SK-N-SH (cell line): ENCODE measurements at regions not wholly inside any gene's neighbourhood (a gene's known extent, or its start where the extent isn't known, plus 50 kb on each side); places are given as distances from the start of the nearest gene placed in this dataset.

Source experiments
- CTCF ChIA-PET: fragments of 300-600, 350-600 bp; formaldehyde crosslinking; extraction: SDS; loops from one replicate; lab custom pipeline; 2021; lab: Yijun Ruan, JAX
- POLR2A ChIA-PET: fragments of 350-600 bp; sonication (Branson Sonifier 250); formaldehyde crosslinking; extraction: SDS; loops from one replicate; lab custom pipeline; 2020; ENCODE audit warnings: antibody characterized with exemption, inconsistent platforms; lab: Yijun Ruan, JAX
- DNase-seq: peaks from one replicate; pipeline ENCODE4 v3.0.0; 2012
- H2AFZ ChIP-seq: fragments of 200-600 bp; sonication (generic); 2 replicates; pipeline ENCODE4 v1.8.1; 2016; ENCODE audit warnings: antibody characterized with exemption, mild to moderate bottlenecking, low read depth
- H3F3A ChIP-seq: fragments of 200-600 bp; sonication (generic); replicated peaks from 2 replicates; pipeline ENCODE3; 2016; ENCODE audit warnings: antibody characterized with exemption, mild to moderate bottlenecking; ENCODE audit not compliant: insufficient read depth
- H3K27ac ChIP-seq, 2 experiments: fragments of 200-500 bp in 1 of 2; fragments of 200-600 bp in 1 of 2; sonication (Bioruptor generic) in 1 of 2; sonication (generic), shearing (Covaris generic) in 1 of 2; 2 replicates each; pipeline versions ENCODE4 v1.5.1 to v1.6.1; 2014 to 2016; ENCODE audit warnings: low read depth in 2 of 2, inconsistent platforms in 1 of 2, low read length in 1 of 2, mild to moderate bottlenecking in 1 of 2, mixed read lengths in 1 of 2
- H3K27me3 ChIP-seq: fragments of 200-600 bp; sonication (generic), shearing (Covaris generic); 2 replicates; pipeline ENCODE4 v1.6.1; 2016; ENCODE audit warnings: mixed run types; ENCODE audit not compliant: insufficient read depth
- H3K36me3 ChIP-seq, 2 experiments: fragments of 200-500 bp in 1 of 2; fragments of 200-600 bp in 1 of 2; sonication (Bioruptor generic) in 1 of 2; sonication (generic) in 1 of 2; replicated peaks in 1 of 2; 2 replicates each; pipeline versions ENCODE3 to v1.5.1; 2014 to 2016; ENCODE audit warnings: low read length in 1 of 2, mild to moderate bottlenecking in 1 of 2; ENCODE audit not compliant: insufficient read depth in 2 of 2, control insufficient read depth in 1 of 2
- H3K4me1 ChIP-seq, 2 experiments: fragments of 200-500 bp in 1 of 2; fragments of 200-600 bp in 1 of 2; sonication (Bioruptor generic) in 1 of 2; sonication (generic), shearing (Covaris generic) in 1 of 2; 2 replicates each; pipeline versions ENCODE4 v1.5.1 to v1.6.1; 2014 to 2016; ENCODE audit warnings: low read depth in 1 of 2, low read length in 1 of 2, mixed run types in 1 of 2; ENCODE audit not compliant: insufficient read depth in 2 of 2, control insufficient read depth in 1 of 2
- H3K4me2 ChIP-seq: fragments of 200-600 bp; sonication (generic), shearing (Covaris generic); 2 replicates; pipeline ENCODE4 v1.6.1; 2017; ENCODE audit warnings: mixed run types
- H3K4me3 ChIP-seq, 2 experiments: fragments of 200-500 bp in 1 of 2; fragments of 200-600 bp in 1 of 2; sonication (Bioruptor generic) in 1 of 2; sonication (generic), shearing (Covaris generic) in 1 of 2; 2 replicates each; pipeline versions ENCODE4 v1.5.1 to v1.8.1; 2014 to 2016; ENCODE audit warnings: low read depth in 2 of 2, inconsistent platforms in 1 of 2, low read length in 1 of 2, mild to moderate bottlenecking in 1 of 2, mixed read lengths in 1 of 2, moderate library complexity in 1 of 2
- H3K79me2 ChIP-seq: fragments of 200-600 bp; sonication (generic); 2 replicates; pipeline ENCODE4 v1.8.1; 2017; ENCODE audit warnings: mild to moderate bottlenecking; ENCODE audit not compliant: insufficient read depth
- H3K9ac ChIP-seq: fragments of 200-600 bp; sonication (generic); 2 replicates; pipeline ENCODE4 v1.6.1; 2017; ENCODE audit warnings: mixed run types
- H3K9me2 ChIP-seq: fragments of 200-600 bp; sonication (generic); 2 replicates; pipeline ENCODE4 v1.6.1; 2017; ENCODE audit warnings: mixed run types
- H3K9me3 ChIP-seq: fragments of 200-600 bp; sonication (generic); 2 replicates; pipeline ENCODE4 v1.6.1; 2017; ENCODE audit warnings: mixed run types, mild to moderate bottlenecking, moderate library complexity
- H4K20me1 ChIP-seq: fragments of 200-600 bp; sonication (generic); 2 replicates; pipeline ENCODE4 v1.6.1; 2017; ENCODE audit warnings: mild to moderate bottlenecking, mixed run types; ENCODE audit not compliant: insufficient read depth
- CHD2 ChIP-seq: fragments of 150-350 bp; IDR thresholded peaks from 2 replicates; pipeline ENCODE4 v1.6.1; 2018; ENCODE audit warnings: low read length; ENCODE audit not compliant: partially characterized antibody
- EP300 ChIP-seq, 2 experiments: IDR thresholded peaks; 2 replicates each; pipeline versions ENCODE4 v1.4.0 to v1.6.1; 2012; ENCODE audit warnings: borderline replicate concordance in 1 of 2, low read depth in 1 of 2, low read length in 1 of 2
- FOSL2 ChIP-seq: IDR thresholded peaks from 2 replicates; pipeline ENCODE4 v1.4.0; 2012; ENCODE audit warnings: low read depth, mild to moderate bottlenecking, moderate library complexity, borderline replicate concordance
- FOXM1 ChIP-seq: IDR thresholded peaks from 2 replicates; pipeline ENCODE4 v1.4.0; 2012; ENCODE audit warnings: low read depth, mild to moderate bottlenecking
- IRF3 ChIP-seq: fragments of 150-350 bp; IDR thresholded peaks from 2 replicates; pipeline ENCODE4 v1.6.1; 2016; ENCODE audit warnings: mild to moderate bottlenecking, low read depth, low read length
- JUND ChIP-seq: IDR thresholded peaks from 2 replicates; pipeline ENCODE4 v1.4.0; 2012
- MAX ChIP-seq: IDR thresholded peaks from 2 replicates; pipeline ENCODE4 v1.4.0; 2012; ENCODE audit warnings: low read depth
- RCOR1 ChIP-seq: fragments of 150-350 bp; IDR thresholded peaks from 2 replicates; pipeline ENCODE4 v1.6.1; 2017; ENCODE audit warnings: antibody characterized with exemption, low read length
- RXRA ChIP-seq: IDR thresholded peaks from 2 replicates; pipeline ENCODE4 v1.4.0; 2012; ENCODE audit warnings: low read depth, mild to moderate bottlenecking, borderline replicate concordance
- YY1 ChIP-seq: IDR thresholded peaks from 2 replicates; pipeline ENCODE4 v1.4.0; 2012; ENCODE audit warnings: low read depth, mild to moderate bottlenecking
- ZBTB33 ChIP-seq: IDR thresholded peaks from 2 replicates; pipeline ENCODE4 v1.4.0; 2012; ENCODE audit warnings: low read depth, borderline replicate concordance
- TF ChIP-seq, protein P1 (sequence below): fragments of 200-600 bp; sonication (generic); IDR thresholded peaks from 2 replicates; pipeline ENCODE4 v1.6.1; 2017; ENCODE audit warnings: antibody characterized with exemption, mild to moderate bottlenecking, moderate library complexity
- TF ChIP-seq, protein P2 (sequence below): fragments of 150-350 bp; IDR thresholded peaks from 2 replicates; pipeline ENCODE4 v1.6.1; 2017; ENCODE audit warnings: antibody characterized with exemption, low read length, low read depth, borderline replicate concordance

DNA sequence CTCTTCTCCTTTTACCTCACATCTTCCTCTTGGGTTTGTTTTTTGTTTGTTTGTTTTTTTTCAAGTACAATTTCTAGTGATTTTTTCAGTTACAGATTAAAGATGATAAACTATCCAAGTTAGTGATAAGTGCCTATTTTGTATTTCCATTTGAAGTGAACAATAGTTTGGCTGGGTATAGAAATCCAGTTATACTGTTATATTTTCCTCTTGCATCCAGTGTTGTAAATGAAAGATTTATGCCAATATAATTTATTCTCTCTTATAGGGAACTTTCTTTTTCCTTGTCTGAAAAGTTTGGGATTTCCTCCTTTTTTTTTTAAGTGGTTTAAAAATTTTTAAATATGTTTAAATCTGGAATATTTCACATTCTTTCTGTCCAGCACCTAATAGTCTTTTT is 169.4 kb downstream of the CPEB2 start:
- DNase-seq, result no peak
- H3K27me3 ChIP-seq, result no peaks in the 10 kb centered on the region; the same call in 1 of the 2 replicates
- ChIA-PET CTCF (no interaction called here), POLR2A (no interaction called here)
- no peak overlapping the region for H3K27ac ChIP-seq
- no peak overlapping the region for H3K4me3 ChIP-seq
- H3K36me3 ChIP-seq, result no peaks in the 10 kb centered on the region
- H3K9me2 ChIP-seq, result no peaks in the 10 kb centered on the region
- no peaks in the 10 kb centered on the region for H4K20me1 ChIP-seq
- TF ChIP-seq, protein P1, sequence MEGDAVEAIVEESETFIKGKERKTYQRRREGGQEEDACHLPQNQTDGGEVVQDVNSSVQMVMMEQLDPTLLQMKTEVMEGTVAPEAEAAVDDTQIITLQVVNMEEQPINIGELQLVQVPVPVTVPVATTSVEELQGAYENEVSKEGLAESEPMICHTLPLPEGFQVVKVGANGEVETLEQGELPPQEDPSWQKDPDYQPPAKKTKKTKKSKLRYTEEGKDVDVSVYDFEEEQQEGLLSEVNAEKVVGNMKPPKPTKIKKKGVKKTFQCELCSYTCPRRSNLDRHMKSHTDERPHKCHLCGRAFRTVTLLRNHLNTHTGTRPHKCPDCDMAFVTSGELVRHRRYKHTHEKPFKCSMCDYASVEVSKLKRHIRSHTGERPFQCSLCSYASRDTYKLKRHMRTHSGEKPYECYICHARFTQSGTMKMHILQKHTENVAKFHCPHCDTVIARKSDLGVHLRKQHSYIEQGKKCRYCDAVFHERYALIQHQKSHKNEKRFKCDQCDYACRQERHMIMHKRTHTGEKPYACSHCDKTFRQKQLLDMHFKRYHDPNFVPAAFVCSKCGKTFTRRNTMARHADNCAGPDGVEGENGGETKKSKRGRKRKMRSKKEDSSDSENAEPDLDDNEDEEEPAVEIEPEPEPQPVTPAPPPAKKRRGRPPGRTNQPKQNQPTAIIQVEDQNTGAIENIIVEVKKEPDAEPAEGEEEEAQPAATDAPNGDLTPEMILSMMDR, result no peak
- TF ChIP-seq FOSL2 (no peak), RXRA (no peak), RCOR1 (no peak), FOXM1 (no peak), EP300 (IDR thresholded peaks at IDR 0.05; ENCODE audit: borderline replicate concordance in 1 of 2, low read depth in 1 of 2, low read length in 1 of 2) (no peak), YY1 (no peak), CHD2 (no peak), ZBTB33 (no peak), IRF3 (no peak), MAX (no peak), JUND (no peak)
- TF ChIP-seq, protein P2, sequence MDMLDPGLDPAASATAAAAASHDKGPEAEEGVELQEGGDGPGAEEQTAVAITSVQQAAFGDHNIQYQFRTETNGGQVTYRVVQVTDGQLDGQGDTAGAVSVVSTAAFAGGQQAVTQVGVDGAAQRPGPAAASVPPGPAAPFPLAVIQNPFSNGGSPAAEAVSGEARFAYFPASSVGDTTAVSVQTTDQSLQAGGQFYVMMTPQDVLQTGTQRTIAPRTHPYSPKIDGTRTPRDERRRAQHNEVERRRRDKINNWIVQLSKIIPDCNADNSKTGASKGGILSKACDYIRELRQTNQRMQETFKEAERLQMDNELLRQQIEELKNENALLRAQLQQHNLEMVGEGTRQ, result no peak
- peaks cover 2% of the 10 kb centered on the region; the same call in 1 of the 2 replicates for H3K9me3 ChIP-seq
- no peaks in the 10 kb centered on the region for H3K79me2 ChIP-seq
- H3K9ac ChIP-seq, result no peak overlapping the region
- no peaks in the 10 kb centered on the region for H3F3A ChIP-seq
- H3K4me2 ChIP-seq, result no peak overlapping the region
- H2AFZ ChIP-seq, result no peak overlapping the region
- H3K4me1 ChIP-seq, result no peaks in the 10 kb centered on the region
